SK-N-SH (cell line): ENCODE measurements at regions not wholly inside any gene's neighbourhood (a gene's known extent, or its start where the extent isn't known, plus 50 kb on each side); places are given as distances from the start of the nearest gene placed in this dataset.

Experiments
- CTCF ChIP-seq: fragments of 200-600 bp; sonication (generic); IDR thresholded peaks from 2 replicates; pipeline ENCODE4 v1.6.1; 2017; ENCODE audit warnings: antibody characterized with exemption, mild to moderate bottlenecking, moderate library complexity
- EZH2phosphoT487 ChIP-seq: fragments of 200-600 bp; sonication (generic); IDR thresholded peaks from 2 replicates; pipeline ENCODE4 v1.6.1; 2017; ENCODE audit warnings: low read depth, mixed run types, mild to moderate bottlenecking, antibody characterized with exemption, moderate library complexity, borderline replicate concordance
- NRF1 ChIP-seq: IDR thresholded peaks from 2 replicates; pipeline ENCODE4 v1.6.1; 2012; ENCODE audit warnings: low read depth, mild to moderate bottlenecking, low read length
- RAD21 ChIP-seq: IDR thresholded peaks from 2 replicates; pipeline ENCODE4 v1.6.1; 2012; ENCODE audit warnings: mild to moderate bottlenecking, low read length
- SIN3A ChIP-seq: IDR thresholded peaks from 2 replicates; pipeline ENCODE4 v1.6.1; 2012; ENCODE audit warnings: low read depth, mild to moderate bottlenecking, low read length, moderate library complexity, borderline replicate concordance
- ZBTB33 ChIP-seq: IDR thresholded peaks from 2 replicates; pipeline ENCODE4 v1.4.0; 2012; ENCODE audit warnings: low read depth, borderline replicate concordance

- no peak for TF ChIP-seq CTCF
- no peak for TF ChIP-seq RAD21
- no peak for TF ChIP-seq SIN3A
- no peak for TF ChIP-seq EZH2phosphoT487
- TF ChIP-seq NRF1, result no peak
- no peak for TF ChIP-seq ZBTB33
Measured at GRCh38 chr1:241443561-241443960, 76.0 kb downstream of the FH start.
